H1 (cell line): ENCODE measurements at regions not wholly inside any gene's neighbourhood (a gene's known extent, or its start where the extent isn't known, plus 50 kb on each side); places are given as distances from the start of the nearest gene placed in this dataset.

Source experiments
- CTCF ChIA-PET: fragments of 300-600 bp; sonication (Branson Sonifier 250); formaldehyde crosslinking; loops from one replicate; lab custom pipeline; 2021; ENCODE audit not compliant: partially characterized antibody; lab: Charles Lee
- POLR2A ChIA-PET: fragments of 300-600 bp; sonication (Branson Sonifier 250); formaldehyde crosslinking; loops from one replicate; lab custom pipeline; 2021; ENCODE audit warnings: inconsistent platforms; ENCODE audit not compliant: partially characterized antibody; lab: Charles Lee
- DNase-seq, 2 experiments: peaks; one replicate each; pipeline versions ENCODE4 v3.0.0 to v3.0.0-alpha.2; 2010 to 2022; ENCODE audit warnings: low spot score in 2 of 2, low read depth in 1 of 2, mixed read lengths in 1 of 2
- FAIRE-seq: peaks from 2 replicates; lab custom pipeline; 2011; peaks lifted over from hg19 to GRCh38; lab: Jason Lieb, UNC
- H2AFZ ChIP-seq: 2 replicates; pipeline ENCODE4 v1.8.1; 2012; ENCODE audit warnings: low read length, inconsistent platforms
- H2AK5ac ChIP-seq: 2 replicates; pipeline ENCODE4 v1.6.1; 2013; ENCODE audit warnings: low read depth, low read length
- H2BK120ac ChIP-seq: replicated peaks from 2 replicates; pipeline ENCODE3; 2013; ENCODE audit warnings: low read depth, low read length, inconsistent platforms
- H2BK12ac ChIP-seq: 2 replicates; pipeline ENCODE4 v1.6.1; 2013; ENCODE audit warnings: low read depth, low read length
- H2BK15ac ChIP-seq: 2 replicates; pipeline ENCODE4 v1.6.1; 2013; ENCODE audit warnings: low read length
- H2BK20ac ChIP-seq: 2 replicates; pipeline ENCODE4 v1.6.1; 2013; ENCODE audit warnings: low read length
- H2BK5ac ChIP-seq: 2 replicates; pipeline ENCODE4 v1.6.1; 2013; ENCODE audit warnings: low read depth, low read length
- H3K14ac ChIP-seq: 2 replicates; pipeline ENCODE4 v1.6.1; 2013; ENCODE audit warnings: inconsistent platforms; ENCODE audit not compliant: insufficient read length
- H3K18ac ChIP-seq: 2 replicates; pipeline ENCODE4 v1.6.1; 2013; ENCODE audit warnings: low read length; ENCODE audit errors: extremely low read depth
- H3K23ac ChIP-seq: 2 replicates; pipeline ENCODE4 v1.6.1; 2013; ENCODE audit warnings: inconsistent platforms; ENCODE audit not compliant: insufficient read length
- H3K23me2 ChIP-seq: 2 replicates; pipeline ENCODE4 v1.6.1; 2013; ENCODE audit warnings: low read depth, low read length
- H3K27ac ChIP-seq: 2 replicates; pipeline ENCODE4 v1.6.1; 2011; ENCODE audit warnings: low read depth, low read length, inconsistent platforms
- H3K27me3 ChIP-seq, 4 experiments: replicated peaks in 1 of 4; 1 replicate in 1 of 4; 2 replicates in 3 of 4; pipeline versions ENCODE4 v1.6.1 to v1.8.1; 2011 to 2013; ENCODE audit warnings: low read length in 3 of 4, mild to moderate bottlenecking in 3 of 4, inconsistent platforms in 2 of 4, mixed read lengths in 2 of 4, moderate library complexity in 1 of 4; ENCODE audit not compliant: control insufficient read depth in 3 of 4, insufficient read depth in 3 of 4; ENCODE audit errors: extremely low read depth in 1 of 4
- H3K36me3 ChIP-seq, 4 experiments: 2 replicates each; pipeline versions ENCODE4 v1.6.1 to v1.8.1; 2011 to 2013; ENCODE audit warnings: mild to moderate bottlenecking in 4 of 4, low read length in 3 of 4, moderate library complexity in 2 of 4, control low read depth in 1 of 4, inconsistent platforms in 1 of 4; ENCODE audit not compliant: insufficient read depth in 4 of 4, control insufficient read depth in 2 of 4
- H3K4ac ChIP-seq: replicated peaks from 2 replicates; pipeline ENCODE3; 2013; ENCODE audit warnings: low read length, low read depth, mixed read lengths, inconsistent platforms; ENCODE audit not compliant: insufficient read length
- H3K4me1 ChIP-seq, 4 experiments: replicated peaks in 1 of 4; 1 replicate in 1 of 4; 2 replicates in 3 of 4; pipeline versions ENCODE4 v1.6.1 to v1.8.1; 2011 to 2013; ENCODE audit warnings: low read length in 3 of 4, inconsistent platforms in 2 of 4, mixed read lengths in 1 of 4; ENCODE audit not compliant: insufficient read depth in 4 of 4, control insufficient read depth in 3 of 4
- H3K4me2 ChIP-seq, 2 experiments: 2 replicates each; pipeline versions ENCODE4 v1.6.1 to v1.8.1; 2011 to 2013; ENCODE audit warnings: low read depth in 2 of 2, low read length in 2 of 2, control low read depth in 1 of 2, inconsistent platforms in 1 of 2, mild to moderate bottlenecking in 1 of 2; ENCODE audit not compliant: insufficient read depth in 1 of 2
- H3K4me3 ChIP-seq, 4 experiments: fragments of 200-600, 300-600 bp in 1 of 4; sonication (generic), shearing (Covaris generic), sonication (Bioruptor Twin) in 1 of 4; 2 replicates each; pipeline versions ENCODE4 v1.5.1 to v1.8.1; 2011 to 2016; ENCODE audit warnings: low read length in 4 of 4, low read depth in 3 of 4, control low read depth in 2 of 4, inconsistent platforms in 2 of 4, mild to moderate bottlenecking in 2 of 4, mixed read lengths in 1 of 4, moderate library complexity in 1 of 4; ENCODE audit not compliant: insufficient read depth in 2 of 4; ENCODE audit errors: extremely low read depth in 1 of 4
- H3K56ac ChIP-seq: replicated peaks from 2 replicates; pipeline ENCODE3; 2013; ENCODE audit warnings: low read depth, mild to moderate bottlenecking, mixed read lengths, low read length, inconsistent platforms; ENCODE audit not compliant: insufficient read length
- H3K79me1 ChIP-seq: 2 replicates; pipeline ENCODE4 v1.6.1; 2013; ENCODE audit warnings: low read depth, low read length, control low read depth
- H3K79me2 ChIP-seq, 2 experiments: 2 replicates each; pipeline versions ENCODE4 v1.6.1 to v1.8.1; 2012 to 2013; ENCODE audit warnings: low read length in 2 of 2, mild to moderate bottlenecking in 2 of 2, inconsistent platforms in 1 of 2; ENCODE audit not compliant: insufficient read depth in 2 of 2, control insufficient read depth in 1 of 2
- H3K9ac ChIP-seq, 4 experiments: replicated peaks in 1 of 4; 1 replicate in 1 of 4; 2 replicates in 3 of 4; pipeline versions ENCODE4 v1.6.1 to v1.8.1; 2011 to 2013; ENCODE audit warnings: low read depth in 3 of 4, low read length in 3 of 4, control low read depth in 2 of 4, mild to moderate bottlenecking in 2 of 4, moderate library complexity in 2 of 4, inconsistent platforms in 1 of 4; ENCODE audit errors: extremely low read depth in 1 of 4
- H3K9me3 ChIP-seq, 2 experiments: 2 replicates each; pipeline versions ENCODE4 v1.6.1 to v1.8.1; 2012 to 2013; ENCODE audit warnings: mild to moderate bottlenecking in 2 of 2, moderate library complexity in 2 of 2, control low read depth in 1 of 2, inconsistent platforms in 1 of 2, low read depth in 1 of 2, low read length in 1 of 2, mixed read lengths in 1 of 2; ENCODE audit not compliant: insufficient read depth in 2 of 2
- H4K20me1 ChIP-seq, 2 experiments: replicated peaks in 1 of 2; 2 replicates each; pipeline versions ENCODE3 to v1.8.1; 2011 to 2013; ENCODE audit warnings: inconsistent platforms in 2 of 2, low read length in 2 of 2, mild to moderate bottlenecking in 1 of 2; ENCODE audit not compliant: insufficient read depth in 2 of 2, control insufficient read depth in 1 of 2
- H4K5ac ChIP-seq: 2 replicates; pipeline ENCODE4 v1.6.1; 2013; ENCODE audit warnings: low read length, low read depth, mixed read lengths, inconsistent platforms; ENCODE audit not compliant: insufficient read length
- H4K8ac ChIP-seq: 2 replicates; pipeline ENCODE4 v1.8.0; 2013; ENCODE audit warnings: mild to moderate bottlenecking, moderate library complexity, low read length, inconsistent platforms; ENCODE audit not compliant: insufficient read depth; ENCODE audit errors: extremely low read depth
- H4K91ac ChIP-seq: replicated peaks from 2 replicates; pipeline ENCODE3; 2013; ENCODE audit warnings: low read length, mixed read lengths, inconsistent platforms; ENCODE audit not compliant: insufficient read length
- CBX5 ChIP-seq: fragments of 300-800, 300-1000 bp; sonication (generic); IDR thresholded peaks from 2 replicates; pipeline ENCODE4 v1.7.1; 2016; ENCODE audit warnings: antibody characterized with exemption, low read length, low read depth
- CEBPB ChIP-seq: IDR thresholded peaks from 2 replicates; pipeline ENCODE4 v1.6.1; 2012; ENCODE audit warnings: low read depth, low read length
- HDAC2 ChIP-seq, 2 experiments: fragments of 300-600 bp in 1 of 2; sonication (generic) in 1 of 2; IDR thresholded peaks; 2 replicates each; pipeline ENCODE4 v1.6.1; 2011 to 2012; ENCODE audit warnings: low read depth in 2 of 2, low read length in 2 of 2, mild to moderate bottlenecking in 2 of 2, moderate library complexity in 2 of 2, borderline replicate concordance in 1 of 2, inconsistent platforms in 1 of 2
- HDAC6 ChIP-seq: IDR thresholded peaks from one replicate; pipeline ENCODE4 v1.7.1; 2012; ENCODE audit warnings: low read depth, mild to moderate bottlenecking, inconsistent platforms, low read length, moderate library complexity
- JUN ChIP-seq: IDR thresholded peaks from 2 replicates; pipeline ENCODE4 v1.6.1; 2011; ENCODE audit warnings: low read depth, mild to moderate bottlenecking, improper control_type of control experiment, low read length
- KDM4A ChIP-seq: IDR thresholded peaks from one replicate; pipeline ENCODE4 v1.7.1; 2012; ENCODE audit warnings: low read depth, mild to moderate bottlenecking, moderate library complexity, low read length, inconsistent platforms; ENCODE audit not compliant: severe bottlenecking
- RFX5 ChIP-seq: IDR thresholded peaks from 2 replicates; pipeline ENCODE4 v1.6.1; 2011; ENCODE audit warnings: low read depth, low read length, improper control_type of control experiment, borderline replicate concordance
- TBP ChIP-seq: IDR thresholded peaks from 2 replicates; pipeline ENCODE4 v1.6.1; 2011; ENCODE audit warnings: low read depth, low read length, improper control_type of control experiment
- YY1 ChIP-seq: IDR thresholded peaks from 2 replicates; pipeline ENCODE4 v1.6.1; 2011; ENCODE audit warnings: low read depth, mild to moderate bottlenecking, low read length
- ZNF274 ChIP-seq: IDR thresholded peaks from 2 replicates; pipeline ENCODE4 v1.7.0; 2012; ENCODE audit warnings: low read length, borderline replicate concordance; ENCODE audit errors: extremely low read depth
- WGBS, 2 experiments: shearing (Covaris generic) in 1 of 2; methylation state at CpG; one replicate each; pipeline versions ENCODE4 v1.1.6 to v1.1.7; 2013 to 2015; ENCODE audit warnings: low lambda C conversion rate in 2 of 2, mixed read lengths in 2 of 2, inconsistent platforms in 1 of 2, low coverage in 1 of 2, missing lambda C conversion rate in 1 of 2; ENCODE audit not compliant: insufficient replicate concordance in 2 of 2, insufficient coverage in 1 of 2, insufficient read length in 1 of 2; ENCODE audit errors: extremely low coverage in 1 of 2, missing lambda C conversion rate in 1 of 2; 5-methylcytosine and 5-hydroxymethylcytosine counted together

DNA sequence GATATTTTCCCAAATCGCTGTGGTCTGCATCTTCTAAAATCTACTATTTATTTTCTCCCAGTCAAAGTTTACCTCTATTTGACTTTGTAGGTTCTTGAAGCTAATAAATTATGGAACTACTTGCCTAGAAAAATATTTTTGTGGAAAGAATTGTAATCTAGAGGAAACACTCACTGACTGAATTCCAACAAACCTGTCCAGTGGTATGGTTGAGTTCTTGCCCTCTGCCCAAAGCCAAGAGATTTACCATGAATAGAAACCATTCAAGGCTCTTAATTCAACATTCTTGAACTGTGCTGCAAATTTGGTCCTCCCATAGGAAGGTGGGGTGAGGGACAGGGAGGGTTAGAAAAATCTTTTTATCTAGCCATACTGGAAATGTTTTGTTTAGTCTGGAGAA lies 233.9 kb upstream of the MAP3K1 start:
- Histone ChIP-seq H3K4ac (no peak overlapping the region), H3K9ac (no peak overlapping the region), H3K27me3 (no peaks in the 10 kb centered on the region), H2AFZ (no peak overlapping the region), H3K9me3 (peaks cover 5% of the 10 kb centered on the region in 2 experiments; a peak in 2 of 4 replicates)
- TF ChIP-seq YY1 = no peak
- no peak for TF ChIP-seq HDAC2 (IDR thresholded peaks at IDR 0.05; ENCODE audit: borderline replicate concordance in 1 of 2, low read depth in 2 of 2, low read length in 2 of 2)
- no peak for TF ChIP-seq JUN
- TF ChIP-seq RFX5 = no peak
- TF ChIP-seq HDAC6 = no peak
- TF ChIP-seq CBX5 = no peak
- TF ChIP-seq CEBPB = no peak
- no peak for TF ChIP-seq KDM4A
- TF ChIP-seq TBP = no peak
- TF ChIP-seq ZNF274 = no peak
- TF ChIP-seq, all 59 proteins: peak for 0
- H3K4me2 ChIP-seq = no peak overlapping the region
- H4K5ac ChIP-seq = no peak overlapping the region
- H3K4me1 ChIP-seq = no peaks in the 10 kb centered on the region
- H3K79me1 ChIP-seq = no peaks in the 10 kb centered on the region
- no peak overlapping the region for H2AK5ac ChIP-seq
- H4K8ac ChIP-seq = no peak overlapping the region
- H2BK12ac ChIP-seq = no peak overlapping the region
- FAIRE-seq (no peak), DNase-seq (no peak)
- no peak overlapping the region for H4K91ac ChIP-seq
- no peak overlapping the region for H3K18ac ChIP-seq
- no peak overlapping the region for H3K27ac ChIP-seq
- no peak overlapping the region for H3K4me3 ChIP-seq
- ChIA-PET POLR2A (no interaction called here), CTCF (no interaction called here)
- no peaks in the 10 kb centered on the region for H3K79me2 ChIP-seq
- no peaks in the 10 kb centered on the region for H3K23me2 ChIP-seq
- no peak overlapping the region for H2BK20ac ChIP-seq
- WGBS, 2 experiments = 94% methylated on average over 1 of the region's 1 CpG; no CpG with 5 or more reads in 1 of the 2 experiments
- no peak overlapping the region for H3K23ac ChIP-seq
- no peak overlapping the region for H2BK15ac ChIP-seq
- H3K56ac ChIP-seq = no peak overlapping the region
- H3K14ac ChIP-seq = no peak overlapping the region
- no peak overlapping the region for H2BK5ac ChIP-seq
- no peak overlapping the region for H2BK120ac ChIP-seq
- H3K36me3 ChIP-seq = no peaks in the 10 kb centered on the region
- H4K20me1 ChIP-seq = no peaks in the 10 kb centered on the region
